Stimulated activated naive B cell treated with anti-CD40 and anti-IgM and Interleukin-4, amounts not matched to agents 10 μg/mL and 1 μg/mL and 100 μg/mL, for 72 hours (primary cell): ENCODE measurements at regions not wholly inside any gene's neighbourhood (a gene's known extent, or its start where the extent isn't known, plus 50 kb on each side); places are given as distances from the start of the nearest gene placed in this dataset.
A peak's percentile ranks its signal among the peaks of the same experiment; 100 is the strongest.

Experiments used
- ATAC-seq, 2 donors: fragments of 150-1000 bp; cut with Tn5 transposase; replicated peaks; 2 replicates each; pipeline ENCODE4 v1.10.0; 2021; ENCODE audit warnings: moderate library complexity in 1 of 2
- DNase-seq: peaks from one replicate; pipeline ENCODE4 v3.0.0; 2021
- H3K27ac Mint-ChIP-seq: one replicate; pipeline ENCODE4 v1.8.0; 2022; ENCODE audit warnings: mild to moderate bottlenecking, mixed read lengths
- H3K27me3 Mint-ChIP-seq, 2 donors: one replicate each; pipeline ENCODE4 v1.8.0; 2022; ENCODE audit warnings: mixed read lengths in 2 of 2
- H3K36me3 Mint-ChIP-seq, 2 donors: one replicate each; pipeline ENCODE4 v1.8.0; 2022; ENCODE audit warnings: mixed read lengths in 2 of 2, mild to moderate bottlenecking in 1 of 2
- H3K4me1 Mint-ChIP-seq, 2 donors: one replicate each; pipeline ENCODE4 v1.8.0; 2022; ENCODE audit warnings: mixed read lengths in 2 of 2, mild to moderate bottlenecking in 1 of 2
- H3K4me3 Mint-ChIP-seq, 2 donors: one replicate each; pipeline ENCODE4 v1.8.0; 2022; ENCODE audit warnings: mild to moderate bottlenecking in 2 of 2, mixed read lengths in 2 of 2, moderate library complexity in 1 of 2
- H3K9me3 Mint-ChIP-seq, 2 donors: one replicate each; pipeline ENCODE4 v1.8.0; 2022; ENCODE audit warnings: mixed read lengths in 2 of 2, mild to moderate bottlenecking in 1 of 2

GRCh38 chr3:104870276-104870675, 496.4 kb upstream of the ALCAM start:
- DNase-seq = no peak
- Mint-ChIP-seq H3K27ac (no peak overlapping the region), H3K4me1 (no peaks in the 10 kb centered on the region), H3K27me3 (no peaks in the 10 kb centered on the region), H3K4me3 (no peak overlapping the region), H3K9me3 (no peaks in the 10 kb centered on the region), H3K36me3 (no peaks in the 10 kb centered on the region)
- no peak for ATAC-seq

GRCh38 chr3:104873331-104873730, 493.4 kb upstream of the ALCAM start:
- no peaks in the 10 kb centered on the region for H3K36me3 Mint-ChIP-seq
- peaks cover 4 to 5% of the 10 kb centered on the region in 2 donors for H3K9me3 Mint-ChIP-seq
- no peak overlapping the region for H3K27ac Mint-ChIP-seq
- H3K27me3 Mint-ChIP-seq = no peaks in the 10 kb centered on the region
- ATAC-seq (no peak), DNase-seq (no peak)
- no peak overlapping the region for H3K4me3 Mint-ChIP-seq
- H3K4me1 Mint-ChIP-seq = no peaks in the 10 kb centered on the region

GRCh38 chr3:104878395-104878794, 488.3 kb upstream of the ALCAM start:
- Mint-ChIP-seq H3K9me3 (peaks cover 4 to 5% of the 10 kb centered on the region in 2 donors), H3K4me1 (no peaks in the 10 kb centered on the region), H3K27me3 (no peaks in the 10 kb centered on the region), H3K27ac (no peak overlapping the region), H3K36me3 (no peaks in the 10 kb centered on the region), H3K4me3 (no peak overlapping the region)
- no peak for ATAC-seq
- no peak for DNase-seq

- Mint-ChIP-seq H3K27ac (no peak overlapping the region), H3K4me3 (no peak overlapping the region), H3K4me1 (no peaks in the 10 kb centered on the region), H3K36me3 (no peaks in the 10 kb centered on the region), H3K27me3 (no peaks in the 10 kb centered on the region), H3K9me3 (peaks cover 4 to 5% of the 10 kb centered on the region in 2 donors)
- no peak for DNase-seq
- no peak for ATAC-seq
These were observed 486.8 kb upstream of the ALCAM start for GRCh38 chr3:104879919-104880318.

- Mint-ChIP-seq H3K4me3 (no peak overlapping the region), H3K4me1 (peaks cover 6 to 13% of the 10 kb centered on the region in 2 donors), H3K36me3 (no peaks in the 10 kb centered on the region), H3K27ac (no peak overlapping the region), H3K27me3 (no peaks in the 10 kb centered on the region), H3K9me3 (peaks cover 0 to 2% of the 10 kb centered on the region in 2 donors)
- no peak for DNase-seq
- no peak for ATAC-seq
These were observed 481.4 kb upstream of the ALCAM start for GRCh38 chr3:104885214-104885814.

GRCh38 chr3:104886220-104886995, 480.3 kb upstream of the ALCAM start:
- Mint-ChIP-seq H3K27me3 (no peaks in the 10 kb centered on the region), H3K4me1 (peaks cover 6 to 13% of the 10 kb centered on the region in 2 donors), H3K9me3 (peaks cover 0 to 2% of the 10 kb centered on the region in 2 donors), H3K27ac (peak overlapping the region; percentile 7), H3K4me3 (no peak overlapping the region), H3K36me3 (no peaks in the 10 kb centered on the region)
- DNase-seq (no peak), ATAC-seq (peak; percentile 49 to 67)

- no peaks in the 10 kb centered on the region for H3K36me3 Mint-ChIP-seq
- H3K27me3 Mint-ChIP-seq = no peaks in the 10 kb centered on the region
- ATAC-seq = peak; percentile 46 to 71
- peaks cover 6 to 13% of the 10 kb centered on the region in 2 donors for H3K4me1 Mint-ChIP-seq
- DNase-seq = no peak
- H3K27ac Mint-ChIP-seq = no peak overlapping the region
- no peak overlapping the region for H3K4me3 Mint-ChIP-seq
- H3K9me3 Mint-ChIP-seq = peaks cover 0 to 2% of the 10 kb centered on the region in 2 donors
These were observed 479.6 kb upstream of the ALCAM start for GRCh38 chr3:104887069-104887468.

GRCh38 chr3:104887619-104888018, 479.1 kb upstream of the ALCAM start:
- H3K36me3 Mint-ChIP-seq = no peaks in the 10 kb centered on the region
- peaks cover 6 to 13% of the 10 kb centered on the region in 2 donors for H3K4me1 Mint-ChIP-seq
- no peak overlapping the region for H3K27ac Mint-ChIP-seq
- ATAC-seq (peak; percentile 45 to 65), DNase-seq (no peak)
- no peak overlapping the region for H3K4me3 Mint-ChIP-seq
- no peaks in the 10 kb centered on the region for H3K27me3 Mint-ChIP-seq
- peaks cover 0 to 2% of the 10 kb centered on the region in 2 donors for H3K9me3 Mint-ChIP-seq

GRCh38 chr3:104892044-104892443, 474.7 kb upstream of the ALCAM start:
- ATAC-seq = no peak
- H3K36me3 Mint-ChIP-seq = no peaks in the 10 kb centered on the region
- no peak overlapping the region for H3K27ac Mint-ChIP-seq
- no peaks in the 10 kb centered on the region for H3K27me3 Mint-ChIP-seq
- no peak for DNase-seq
- peaks cover 0 to 2% of the 10 kb centered on the region in 2 donors for H3K9me3 Mint-ChIP-seq
- peaks cover 3 to 9% of the 10 kb centered on the region in 2 donors for H3K4me1 Mint-ChIP-seq
- no peak overlapping the region for H3K4me3 Mint-ChIP-seq

GRCh38 chr3:104896624-104897023, 470.1 kb upstream of the ALCAM start:
- no peak for DNase-seq
- Mint-ChIP-seq H3K4me1 (no peaks in the 10 kb centered on the region), H3K4me3 (no peak overlapping the region), H3K9me3 (no peaks in the 10 kb centered on the region), H3K27ac (no peak overlapping the region), H3K36me3 (no peaks in the 10 kb centered on the region), H3K27me3 (no peaks in the 10 kb centered on the region)
- ATAC-seq = no peak

GRCh38 chr3:104901396-104901795, 465.3 kb upstream of the ALCAM start:
- no peak overlapping the region for H3K27ac Mint-ChIP-seq
- H3K4me1 Mint-ChIP-seq = no peaks in the 10 kb centered on the region
- DNase-seq (no peak), ATAC-seq (no peak)
- H3K4me3 Mint-ChIP-seq = no peak overlapping the region
- H3K27me3 Mint-ChIP-seq = no peaks in the 10 kb centered on the region
- H3K9me3 Mint-ChIP-seq = peaks cover 6 to 8% of the 10 kb centered on the region in 2 donors
- no peaks in the 10 kb centered on the region for H3K36me3 Mint-ChIP-seq

- no peak for ATAC-seq
- Mint-ChIP-seq H3K27ac (no peak overlapping the region), H3K4me3 (no peak overlapping the region), H3K36me3 (no peaks in the 10 kb centered on the region), H3K27me3 (no peaks in the 10 kb centered on the region), H3K4me1 (no peaks in the 10 kb centered on the region), H3K9me3 (peaks cover 6 to 8% of the 10 kb centered on the region in 2 donors)
- no peak for DNase-seq
These were observed 463.6 kb upstream of the ALCAM start for GRCh38 chr3:104903064-104903463.

GRCh38 chr3:104906001-104906639, 460.6 kb upstream of the ALCAM start:
- no peak overlapping the region for H3K27ac Mint-ChIP-seq
- no peaks in the 10 kb centered on the region for H3K27me3 Mint-ChIP-seq
- no peaks in the 10 kb centered on the region for H3K4me1 Mint-ChIP-seq
- H3K36me3 Mint-ChIP-seq = no peaks in the 10 kb centered on the region
- peaks cover 6 to 8% of the 10 kb centered on the region in 2 donors for H3K9me3 Mint-ChIP-seq
- no peak for DNase-seq
- ATAC-seq = no peak
- no peak overlapping the region for H3K4me3 Mint-ChIP-seq

- no peaks in the 10 kb centered on the region for H3K4me1 Mint-ChIP-seq
- H3K27ac Mint-ChIP-seq = no peak overlapping the region
These were observed 459.2 kb upstream of the ALCAM start for GRCh38 chr3:104907507-104907906.

GRCh38 chr3:104908761-104909160, 457.9 kb upstream of the ALCAM start:
- Mint-ChIP-seq H3K4me1 (no peaks in the 10 kb centered on the region), H3K27ac (no peak overlapping the region), H3K36me3 (no peaks in the 10 kb centered on the region), H3K9me3 (peaks cover 0 to 2% of the 10 kb centered on the region in 2 donors), H3K27me3 (no peaks in the 10 kb centered on the region), H3K4me3 (no peak overlapping the region)
- ATAC-seq (no peak), DNase-seq (no peak)

More at GRCh38 chr3:104907507-104907906, 459.2 kb upstream of the ALCAM start:
- ATAC-seq (no peak), DNase-seq (no peak)
- Mint-ChIP-seq H3K9me3 (peaks cover 6 to 8% of the 10 kb centered on the region in 2 donors), H3K27me3 (no peaks in the 10 kb centered on the region), H3K36me3 (no peaks in the 10 kb centered on the region), H3K4me3 (no peak overlapping the region)
